ENCODE measurements at regions not wholly inside any gene's neighbourhood (a gene's known extent, or its start where the extent isn't known, plus 50 kb on each side); places are given as distances from the start of the nearest gene placed in this dataset.

GRCh38 chr21:41009398-41010100 lies 158.4 kb upstream of the BACE2 start:
- H3K4me1 Mint-ChIP-seq (ENCODE audit: low read depth, unreplicated experiment): no peaks in the 10 kb centered on the region
- Histone ChIP-seq H3K9me3 (no peaks in the 10 kb centered on the region), H3K36me3 (ENCODE audit: control insufficient read depth, insufficient read depth, low read length) (no peaks in the 10 kb centered on the region), H3K4me3 (ENCODE audit: low read depth, low read length) (no peak overlapping the region), H3K4me1 (no peaks in the 10 kb centered on the region), H3K27me3 (replicated peaks; ENCODE audit: control insufficient read depth, insufficient read depth, low read length) (no peaks in the 10 kb centered on the region)
- DNase-seq: no peak
- ChIA-PET CTCF (no interaction called here), POLR2A (no interaction called here)
- BruUV-seq (replicated peaks): no TSS peak
- H3K36me3 Mint-ChIP-seq (ENCODE audit: insufficient read depth, unreplicated experiment): no peaks in the 10 kb centered on the region
- H3K27me3 Mint-ChIP-seq (ENCODE audit: insufficient read depth, unreplicated experiment): no peaks in the 10 kb centered on the region
- TF ChIP-seq CTCF (IDR thresholded peaks at IDR 0.05; ENCODE audit: insufficient read depth in 1 of 2, low read depth in 1 of 2, low read length in 1 of 2, severe bottlenecking in 1 of 2, unreplicated experiment in 1 of 2): no peak
- no peaks in the 10 kb centered on the region for H3K9me3 Mint-ChIP-seq (ENCODE audit: unreplicated experiment)
- intact Hi-C loops (cut with micrococcal nuclease; ENCODE audit: unreplicated experiment): no loop called here
- no peak overlapping the region for H3K27ac Mint-ChIP-seq (ENCODE audit: unreplicated experiment)
- H3K4me3 Mint-ChIP-seq (ENCODE audit: unreplicated experiment): no peak overlapping the region

- intact Hi-C loops (cut with micrococcal nuclease; ENCODE audit: unreplicated experiment): no loop called here
Observed at GRCh38 chr21:41010101-41010435, 157.9 kb upstream of the BACE2 start.

GRCh38 chr21:41011098-41011731 lies 156.7 kb upstream of the BACE2 start:
- TF ChIP-seq CTCF (IDR thresholded peaks at IDR 0.05; ENCODE audit: insufficient read depth in 1 of 2, low read depth in 1 of 2, low read length in 1 of 2, severe bottlenecking in 1 of 2, unreplicated experiment in 1 of 2): no peak
- POLR2A ChIA-PET: no interaction called here

More at GRCh38 chr21:41010101-41010435, 157.9 kb upstream of the BACE2 start:
- no peaks in the 10 kb centered on the region for H3K9me3 ChIP-seq
- no peak for DNase-seq
- H3K4me3 ChIP-seq (ENCODE audit: low read depth, low read length): no peak overlapping the region
- no peaks in the 10 kb centered on the region for H3K36me3 Mint-ChIP-seq (ENCODE audit: insufficient read depth, unreplicated experiment)
- POLR2A ChIA-PET: no interaction called here
- BruUV-seq (replicated peaks): no TSS peak
- H3K4me3 Mint-ChIP-seq (ENCODE audit: unreplicated experiment): no peak overlapping the region
- CTCF ChIA-PET: no interaction called here
- no peak overlapping the region for H3K27ac Mint-ChIP-seq (ENCODE audit: unreplicated experiment)
- no peak for TF ChIP-seq CTCF (IDR thresholded peaks at IDR 0.05; ENCODE audit: insufficient read depth in 1 of 2, low read depth in 1 of 2, low read length in 1 of 2, severe bottlenecking in 1 of 2, unreplicated experiment in 1 of 2)
- no peaks in the 10 kb centered on the region for H3K27me3 Mint-ChIP-seq (ENCODE audit: insufficient read depth, unreplicated experiment)
- no peaks in the 10 kb centered on the region for H3K4me1 ChIP-seq
- no peaks in the 10 kb centered on the region for H3K36me3 ChIP-seq (ENCODE audit: control insufficient read depth, insufficient read depth, low read length)
- no peaks in the 10 kb centered on the region for H3K27me3 ChIP-seq (replicated peaks; ENCODE audit: control insufficient read depth, insufficient read depth, low read length)
- H3K4me1 Mint-ChIP-seq (ENCODE audit: low read depth, unreplicated experiment): no peaks in the 10 kb centered on the region
- no peaks in the 10 kb centered on the region for H3K9me3 Mint-ChIP-seq (ENCODE audit: unreplicated experiment)

More at GRCh38 chr21:41011098-41011731, 156.7 kb upstream of the BACE2 start:
- Mint-ChIP-seq H3K36me3 (ENCODE audit: insufficient read depth, unreplicated experiment) (no peaks in the 10 kb centered on the region), H3K27ac (ENCODE audit: unreplicated experiment) (no peak overlapping the region), H3K27me3 (ENCODE audit: insufficient read depth, unreplicated experiment) (no peaks in the 10 kb centered on the region), H3K4me3 (ENCODE audit: unreplicated experiment) (no peak overlapping the region), H3K9me3 (ENCODE audit: unreplicated experiment) (no peaks in the 10 kb centered on the region), H3K4me1 (ENCODE audit: low read depth, unreplicated experiment) (no peaks in the 10 kb centered on the region)
- CTCF ChIA-PET: no interaction called here
- BruUV-seq (replicated peaks): no TSS peak
- Histone ChIP-seq H3K36me3 (ENCODE audit: control insufficient read depth, insufficient read depth, low read length) (no peaks in the 10 kb centered on the region), H3K27me3 (replicated peaks; ENCODE audit: control insufficient read depth, insufficient read depth, low read length) (no peaks in the 10 kb centered on the region), H3K4me3 (ENCODE audit: low read depth, low read length) (no peak overlapping the region), H3K4me1 (no peaks in the 10 kb centered on the region), H3K9me3 (no peaks in the 10 kb centered on the region)
- no peak for DNase-seq
- intact Hi-C loops (cut with micrococcal nuclease; ENCODE audit: unreplicated experiment): no loop called here
